ENCODE measurements at regions not wholly inside any gene's neighbourhood (a gene's known extent, or its start where the extent isn't known, plus 50 kb on each side); places are given as distances from the start of the nearest gene placed in this dataset.

GRCh38 chr5:73375191-73375545 is 73.4 kb downstream of the FOXD1 start:
- DNase-seq (ENCODE audit: low read depth in 4 of 4, low spot score in 2 of 4) = no peak

GRCh38 chr5:73374520-73375190 is 73.9 kb downstream of the FOXD1 start:
- no peak for DNase-seq (ENCODE audit: low read depth in 4 of 4, low spot score in 2 of 4)

GRCh38 chr5:73373814-73374510 is 74.6 kb downstream of the FOXD1 start:
- no peak for DNase-seq (ENCODE audit: low read depth in 4 of 4, low spot score in 2 of 4)

GRCh38 chr5:73370640-73371583 is 77.7 kb downstream of the FOXD1 start:
- no peak for DNase-seq (ENCODE audit: low read depth in 4 of 4, low spot score in 2 of 4)

GRCh38 chr5:73370095-73370494 is 78.5 kb downstream of the FOXD1 start:
- DNase-seq (ENCODE audit: low read depth in 4 of 4, low spot score in 2 of 4) = no peak

GRCh38 chr5:73369278-73369677 is 79.3 kb downstream of the FOXD1 start:
- no peak for DNase-seq (ENCODE audit: low read depth in 4 of 4, low spot score in 2 of 4)

GRCh38 chr5:73367650-73368049 is 80.9 kb downstream of the FOXD1 start:
- DNase-seq (ENCODE audit: low read depth in 4 of 4, low spot score in 2 of 4) = no peak

- no peak for DNase-seq (ENCODE audit: low read depth in 4 of 4, low spot score in 2 of 4)
Measured at GRCh38 chr5:73365990-73366667, 82.4 kb downstream of the FOXD1 start.

GRCh38 chr5:73365301-73365853 is 83.2 kb downstream of the FOXD1 start:
- no peak for DNase-seq (ENCODE audit: low read depth in 4 of 4, low spot score in 2 of 4)

GRCh38 chr5:73363911-73364730 is 84.5 kb downstream of the FOXD1 start:
- DNase-seq (ENCODE audit: low read depth in 4 of 4, low spot score in 2 of 4) = no peak

- no peak for DNase-seq (ENCODE audit: low read depth in 4 of 4, low spot score in 2 of 4)
Measured at GRCh38 chr5:73359395-73359794, 89.2 kb downstream of the FOXD1 start.

GRCh38 chr5:73358366-73358765 is 90.2 kb downstream of the FOXD1 start:
- DNase-seq (ENCODE audit: low read depth in 4 of 4, low spot score in 2 of 4) = no peak

- no peak for DNase-seq (ENCODE audit: low read depth in 4 of 4, low spot score in 2 of 4)
Measured at GRCh38 chr5:73357576-73357975, 91.0 kb downstream of the FOXD1 start.

- DNase-seq (ENCODE audit: low read depth in 4 of 4, low spot score in 2 of 4) = no peak
Measured at GRCh38 chr5:73355108-73355507, 93.5 kb downstream of the FOXD1 start.

GRCh38 chr5:73354406-73354805 is 94.2 kb downstream of the FOXD1 start:
- no peak for DNase-seq (ENCODE audit: low read depth in 4 of 4, low spot score in 2 of 4)

- DNase-seq (ENCODE audit: low read depth in 4 of 4, low spot score in 2 of 4) = no peak
Measured at GRCh38 chr5:73352649-73353230, 95.8 kb downstream of the FOXD1 start.

- DNase-seq (ENCODE audit: low read depth in 4 of 4, low spot score in 2 of 4) = no peak
Measured at GRCh38 chr5:73352243-73352642, 96.3 kb downstream of the FOXD1 start.

GRCh38 chr5:73351593-73351992 is 97.0 kb downstream of the FOXD1 start:
- no peak for DNase-seq (ENCODE audit: low read depth in 4 of 4, low spot score in 2 of 4)

GRCh38 chr5:73346878-73347408 is 101.6 kb downstream of the FOXD1 start:
- DNase-seq (ENCODE audit: low read depth in 4 of 4, low spot score in 2 of 4) = no peak
